ENCODE measurements at regions not wholly inside any gene's neighbourhood (a gene's known extent, or its start where the extent isn't known, plus 50 kb on each side); places are given as distances from the start of the nearest gene placed in this dataset.
"Not testable (repeated sequence)": the region's sequence is repeated elsewhere in the genome, so short reads cannot be mapped to it uniquely, and the experiment has no call there.

- no peaks in the 10 kb centered on the region for H3K27me3 ChIP-seq (ENCODE audit: insufficient read depth, low read length, poor library complexity)
- no peaks in the 10 kb centered on the region for H3K36me3 ChIP-seq (ENCODE audit: insufficient read depth, low read length)
- H3K9ac ChIP-seq (ENCODE audit: low read depth, low read length), result no peak overlapping the region
- H3K4me3 ChIP-seq (ENCODE audit: low read depth in 1 of 2, low read length in 2 of 2), result no peak overlapping the region
- TF ChIP-seq EZH2 (IDR thresholded peaks at IDR 0.05; ENCODE audit: borderline replicate concordance, low read depth, low read length, severe bottlenecking) (no peak), CTCF (IDR thresholded peaks at IDR 0.05; ENCODE audit: borderline replicate concordance, extremely low read depth, low read length, poor library complexity, severe bottlenecking) (no peak)
- H3K79me2 ChIP-seq (ENCODE audit: insufficient read depth, low read length), result no peaks in the 10 kb centered on the region
- H2AFZ ChIP-seq (ENCODE audit: low read depth, low read length), result no peak overlapping the region
- H3K27ac ChIP-seq (ENCODE audit: low read length), result no peak overlapping the region
- ATAC-seq (ENCODE audit: insufficient read depth, low read depth), result no peak
- H4K20me1 ChIP-seq (ENCODE audit: insufficient read depth, low read length), result no peaks in the 10 kb centered on the region
- no peaks in the 10 kb centered on the region for H3K9me3 ChIP-seq (ENCODE audit: insufficient read depth, low read length, severe bottlenecking)
- no peak overlapping the region for H3K4me2 ChIP-seq (ENCODE audit: insufficient read depth, low read length)
- H3K4me1 ChIP-seq (ENCODE audit: insufficient read depth, low read length), result no peaks in the 10 kb centered on the region
- DNase-seq, result no peak
These were observed 1416.7 kb downstream of the FSCB start for GRCh38 chr14:43090380-43090779.

GRCh38 chr14:43087666-43088065 lies 1419.4 kb downstream of the FSCB start:
- H3K27me3 ChIP-seq (ENCODE audit: insufficient read depth, low read length, poor library complexity), result no peaks in the 10 kb centered on the region
- no peaks in the 10 kb centered on the region for H4K20me1 ChIP-seq (ENCODE audit: insufficient read depth, low read length)
- DNase-seq (no peak), ATAC-seq (ENCODE audit: insufficient read depth, low read depth) (no peak)
- H2AFZ ChIP-seq (ENCODE audit: low read depth, low read length), result no peak overlapping the region
- H3K79me2 ChIP-seq (ENCODE audit: insufficient read depth, low read length), result no peaks in the 10 kb centered on the region
- no peak for TF ChIP-seq EZH2 (IDR thresholded peaks at IDR 0.05; ENCODE audit: borderline replicate concordance, low read depth, low read length, severe bottlenecking)
- TF ChIP-seq CTCF (IDR thresholded peaks at IDR 0.05; ENCODE audit: borderline replicate concordance, extremely low read depth, low read length, poor library complexity, severe bottlenecking), result no peak
- H3K4me2 ChIP-seq (ENCODE audit: insufficient read depth, low read length), result no peak overlapping the region
- no peak overlapping the region for H3K4me3 ChIP-seq (ENCODE audit: low read depth in 1 of 2, low read length in 2 of 2)
- no peaks in the 10 kb centered on the region for H3K9me3 ChIP-seq (ENCODE audit: insufficient read depth, low read length, severe bottlenecking)
- no peak overlapping the region for H3K27ac ChIP-seq (ENCODE audit: low read length)
- no peak overlapping the region for H3K9ac ChIP-seq (ENCODE audit: low read depth, low read length)
- no peaks in the 10 kb centered on the region for H3K4me1 ChIP-seq (ENCODE audit: insufficient read depth, low read length)
- H3K36me3 ChIP-seq (ENCODE audit: insufficient read depth, low read length), result no peaks in the 10 kb centered on the region

- no peaks in the 10 kb centered on the region for H3K36me3 ChIP-seq (ENCODE audit: insufficient read depth, low read length)
- no peaks in the 10 kb centered on the region for H3K79me2 ChIP-seq (ENCODE audit: insufficient read depth, low read length)
- H3K4me3 ChIP-seq (ENCODE audit: low read depth in 1 of 2, low read length in 2 of 2), result no peak overlapping the region
- H3K27me3 ChIP-seq (ENCODE audit: insufficient read depth, low read length, poor library complexity), result no peaks in the 10 kb centered on the region
- H4K20me1 ChIP-seq (ENCODE audit: insufficient read depth, low read length), result no peaks in the 10 kb centered on the region
- ATAC-seq (ENCODE audit: insufficient read depth, low read depth) (no peak), DNase-seq (no peak)
- no peak overlapping the region for H3K27ac ChIP-seq (ENCODE audit: low read length)
- H3K4me1 ChIP-seq (ENCODE audit: insufficient read depth, low read length), result no peaks in the 10 kb centered on the region
- no peaks in the 10 kb centered on the region for H3K9me3 ChIP-seq (ENCODE audit: insufficient read depth, low read length, severe bottlenecking)
- no peak overlapping the region for H2AFZ ChIP-seq (ENCODE audit: low read depth, low read length)
- no peak overlapping the region for H3K4me2 ChIP-seq (ENCODE audit: insufficient read depth, low read length)
- TF ChIP-seq CTCF (IDR thresholded peaks at IDR 0.05; ENCODE audit: borderline replicate concordance, extremely low read depth, low read length, poor library complexity, severe bottlenecking) (no peak), EZH2 (IDR thresholded peaks at IDR 0.05; ENCODE audit: borderline replicate concordance, low read depth, low read length, severe bottlenecking) (no peak)
- H3K9ac ChIP-seq (ENCODE audit: low read depth, low read length), result no peak overlapping the region
These were observed 1421.3 kb downstream of the FSCB start for GRCh38 chr14:43085819-43086218.

GRCh38 chr14:43067372-43067771 lies 1439.7 kb downstream of the FSCB start:
- not testable (repeated sequence) for ATAC-seq (ENCODE audit: insufficient read depth, low read depth); H3K4me1 ChIP-seq (ENCODE audit: insufficient read depth, low read length); H3K4me2 ChIP-seq (ENCODE audit: insufficient read depth, low read length); H3K4me3 ChIP-seq (ENCODE audit: low read depth in 1 of 2, low read length in 2 of 2); H3K27me3 ChIP-seq (ENCODE audit: insufficient read depth, low read length, poor library complexity); H4K20me1 ChIP-seq (ENCODE audit: insufficient read depth, low read length); H3K79me2 ChIP-seq (ENCODE audit: insufficient read depth, low read length); H3K9ac ChIP-seq (ENCODE audit: low read depth, low read length); H3K9me3 ChIP-seq (ENCODE audit: insufficient read depth, low read length, severe bottlenecking); H3K36me3 ChIP-seq (ENCODE audit: insufficient read depth, low read length); H2AFZ ChIP-seq (ENCODE audit: low read depth, low read length); H3K27ac ChIP-seq (ENCODE audit: low read length); DNase-seq

Data from DND-41 (cell line).